HCT116 (cell line): ENCODE measurements at regions not wholly inside any gene's neighbourhood (a gene's known extent, or its start where the extent isn't known, plus 50 kb on each side); places are given as distances from the start of the nearest gene placed in this dataset.
"Not testable (repeated sequence)": the region's sequence is repeated elsewhere in the genome, so short reads cannot be mapped to it uniquely, and the experiment has no call there.

ENCODE experiments used
- POLR2A ChIP-seq: IDR thresholded peaks from 2 replicates; pipeline ENCODE4 v1.7.0; 2011; ENCODE audit warnings: borderline replicate concordance; ENCODE audit not compliant: insufficient read depth, insufficient read length; ENCODE audit errors: extremely low read depth
- TF ChIP-seq, protein P1 (sequence below): IDR thresholded peaks from 2 replicates; pipeline ENCODE4 v1.6.1; 2012

DNA sequence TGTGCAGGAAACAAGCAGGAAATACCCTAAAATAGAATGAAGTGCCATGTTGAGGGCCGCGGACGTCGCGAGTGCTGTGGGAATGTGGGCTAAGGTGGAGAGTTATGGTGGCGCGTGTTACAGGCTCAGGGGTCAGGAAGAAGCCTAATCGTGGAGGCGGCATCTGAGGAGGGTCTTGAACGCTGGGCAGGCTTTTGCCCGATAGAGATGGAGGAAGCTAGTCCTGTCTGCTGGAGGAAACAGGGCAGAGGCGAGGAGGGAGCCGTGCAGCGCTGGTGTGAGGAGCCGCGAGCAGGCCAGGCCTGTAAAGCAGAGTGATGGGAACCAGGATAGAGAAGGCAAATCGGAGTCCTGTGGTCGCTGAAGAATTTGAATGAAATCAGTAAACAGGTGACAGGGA, 1759.8 kb upstream of the DEFB115 start:
- TF ChIP-seq POLR2A, result not testable (repeated sequence)
- TF ChIP-seq, protein P1, sequence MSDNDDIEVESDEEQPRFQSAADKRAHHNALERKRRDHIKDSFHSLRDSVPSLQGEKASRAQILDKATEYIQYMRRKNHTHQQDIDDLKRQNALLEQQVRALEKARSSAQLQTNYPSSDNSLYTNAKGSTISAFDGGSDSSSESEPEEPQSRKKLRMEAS, result not testable (repeated sequence)
